ENCODE measurements at regions not wholly inside any gene's neighbourhood (a gene's known extent, or its start where the extent isn't known, plus 50 kb on each side); places are given as distances from the start of the nearest gene placed in this dataset.

- TF ChIP-seq CTCF (IDR thresholded peaks at IDR 0.05) (no peak), POLR2AphosphoS5 (IDR thresholded peaks at IDR 0.05) (no peak), POLR2A (IDR thresholded peaks at IDR 0.05) (no peak)
Observed at GRCh38 chr4:13953083-13953482, 325.6 kb upstream of the BOD1L1 start.
